ENCODE measurements at regions not wholly inside any gene's neighbourhood (a gene's known extent, or its start where the extent isn't known, plus 50 kb on each side); places are given as distances from the start of the nearest gene placed in this dataset.

DNA sequence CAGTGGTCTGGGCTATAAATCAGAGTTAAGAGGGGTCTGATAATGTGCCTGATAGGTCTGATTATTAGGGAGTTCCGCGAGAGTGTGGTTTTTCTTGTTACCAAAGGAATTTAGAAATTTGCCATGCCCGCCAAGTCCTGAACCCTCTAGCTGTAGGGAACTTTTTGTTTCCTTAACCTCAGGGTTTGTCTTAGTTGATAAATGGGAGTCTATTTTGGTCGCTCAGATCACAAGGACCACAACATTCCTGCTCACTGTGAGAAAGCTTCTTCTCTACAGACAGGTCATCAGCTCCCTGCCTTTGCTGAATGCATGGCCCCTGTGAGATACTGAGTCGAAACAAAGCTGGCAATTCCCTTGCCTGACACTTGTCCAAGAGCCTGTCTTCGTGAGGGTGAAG is 497.8 kb downstream of the HS3ST4 start:
- in situ Hi-C loops (cut with MboI; ENCODE audit: low sequenced_read_pairs): no loop called here
- DNase-seq (ENCODE audit: low spot score in 2 of 2): no peak
- no peaks in the 10 kb centered on the region for H3K4me1 ChIP-seq
- no peaks in the 10 kb centered on the region for H3K36me3 ChIP-seq (replicated peaks)
- no peaks in the 10 kb centered on the region for H3K27me3 ChIP-seq (ENCODE audit: low read depth)
- H3K9me3 ChIP-seq: no peaks in the 10 kb centered on the region
- H3K4me3 ChIP-seq: no peak overlapping the region

GRCh38 chr16:26194526-26194925 is 502.8 kb downstream of the HS3ST4 start:
- Histone ChIP-seq H3K4me3 (no peak overlapping the region), H3K27me3 (ENCODE audit: low read depth) (no peaks in the 10 kb centered on the region), H3K9me3 (no peaks in the 10 kb centered on the region), H3K36me3 (replicated peaks) (no peaks in the 10 kb centered on the region), H3K4me1 (no peaks in the 10 kb centered on the region)
- DNase-seq (ENCODE audit: low spot score in 2 of 2): no peak
- in situ Hi-C loops (cut with MboI; ENCODE audit: low sequenced_read_pairs): no loop called here

DNA sequence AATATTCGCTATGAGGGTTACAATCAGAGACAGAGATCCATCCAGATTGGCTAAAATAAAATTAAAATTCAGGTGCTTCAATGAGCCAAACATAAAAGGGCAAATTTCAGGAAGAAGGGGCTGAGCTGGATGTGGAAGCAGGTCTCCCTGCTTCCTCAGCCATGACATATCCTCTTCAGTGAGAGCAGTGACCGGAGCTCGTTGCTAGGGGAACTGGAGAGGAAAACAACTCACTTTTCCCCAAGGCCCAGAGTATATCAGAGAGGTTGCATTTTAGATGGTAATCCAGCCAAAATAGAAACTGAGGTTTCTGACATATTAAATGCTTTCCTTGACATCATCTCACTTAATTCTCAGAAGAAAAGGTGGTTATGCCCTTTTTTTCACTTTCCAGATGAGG is 503.5 kb downstream of the HS3ST4 start:
- in situ Hi-C loops (cut with MboI; ENCODE audit: low sequenced_read_pairs): no loop called here
- Histone ChIP-seq H3K4me3 (no peak overlapping the region), H3K4me1 (no peaks in the 10 kb centered on the region), H3K9me3 (no peaks in the 10 kb centered on the region), H3K36me3 (replicated peaks) (no peaks in the 10 kb centered on the region), H3K27me3 (ENCODE audit: low read depth) (no peaks in the 10 kb centered on the region)
- no peak for DNase-seq (ENCODE audit: low spot score in 2 of 2)

DNA sequence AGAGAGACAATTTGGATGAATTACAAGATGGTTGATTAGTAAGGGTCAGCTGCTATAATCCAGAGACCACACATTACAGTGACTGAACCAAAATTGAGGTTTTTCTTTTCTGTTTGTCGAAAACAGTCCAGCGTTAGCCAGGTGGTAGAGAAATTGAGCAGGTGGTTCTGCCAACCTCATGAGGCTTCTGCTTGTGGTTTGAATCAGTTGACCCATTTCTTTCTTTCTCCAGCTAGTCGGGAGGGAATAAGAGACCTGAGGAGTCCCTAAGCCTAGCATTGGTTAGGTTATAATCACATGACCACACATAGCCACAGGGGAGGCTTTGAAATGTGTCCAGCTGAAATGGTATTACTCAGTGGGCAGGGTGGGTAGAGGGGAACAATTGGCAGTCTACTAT is 504.6 kb downstream of the HS3ST4 start:
- no peak for DNase-seq (ENCODE audit: low spot score in 2 of 2)
- in situ Hi-C loops (cut with MboI; ENCODE audit: low sequenced_read_pairs): no loop called here

DNA sequence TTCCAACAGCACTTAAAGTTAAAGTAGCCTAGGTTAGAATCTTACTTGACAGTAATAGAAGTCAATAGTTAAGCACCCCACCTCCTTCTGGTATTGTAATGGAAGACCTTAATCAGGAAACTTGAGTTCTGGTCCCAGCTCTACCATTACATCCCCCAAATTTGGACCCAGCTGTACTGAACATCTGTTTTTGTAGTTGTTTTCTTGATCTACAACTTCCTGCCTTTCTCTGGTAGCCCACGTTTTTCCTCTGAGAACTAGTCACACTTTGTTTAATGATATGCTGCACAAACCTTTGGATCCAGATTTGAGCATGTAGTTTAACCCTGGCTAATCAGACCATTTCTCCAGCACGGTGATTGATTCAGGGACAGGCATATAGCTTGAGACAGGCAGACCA is 505.0 kb downstream of the HS3ST4 start:
- in situ Hi-C loops (cut with MboI; ENCODE audit: low sequenced_read_pairs): no loop called here
- Histone ChIP-seq H3K4me1 (no peaks in the 10 kb centered on the region), H3K9me3 (no peaks in the 10 kb centered on the region), H3K27me3 (ENCODE audit: low read depth) (no peaks in the 10 kb centered on the region), H3K4me3 (no peak overlapping the region), H3K36me3 (replicated peaks) (no peaks in the 10 kb centered on the region)
- DNase-seq (ENCODE audit: low spot score in 2 of 2): no peak

More for the DNA sequence above, 504.6 kb downstream of the HS3ST4 start:
- Histone ChIP-seq H3K4me3 (no peak overlapping the region), H3K9me3 (no peaks in the 10 kb centered on the region), H3K36me3 (replicated peaks) (no peaks in the 10 kb centered on the region), H3K27me3 (ENCODE audit: low read depth) (no peaks in the 10 kb centered on the region), H3K4me1 (no peaks in the 10 kb centered on the region)

- Histone ChIP-seq H3K27me3 (ENCODE audit: low read depth) (no peaks in the 10 kb centered on the region), H3K4me1 (no peaks in the 10 kb centered on the region), H3K36me3 (replicated peaks) (no peaks in the 10 kb centered on the region), H3K9me3 (no peaks in the 10 kb centered on the region), H3K4me3 (no peak overlapping the region)
- in situ Hi-C loops (cut with MboI; ENCODE audit: low sequenced_read_pairs): no loop called here
- no peak for DNase-seq (ENCODE audit: low spot score in 2 of 2)
Observed at GRCh38 chr16:26197707-26198106, 505.9 kb downstream of the HS3ST4 start.

GRCh38 chr16:26198221-26198620 is 506.5 kb downstream of the HS3ST4 start:
- in situ Hi-C loops (cut with MboI; ENCODE audit: low sequenced_read_pairs): no loop called here
- no peak for DNase-seq (ENCODE audit: low spot score in 2 of 2)
- no peak overlapping the region for H3K4me3 ChIP-seq
- no peaks in the 10 kb centered on the region for H3K4me1 ChIP-seq
- H3K9me3 ChIP-seq: no peaks in the 10 kb centered on the region
- H3K36me3 ChIP-seq (replicated peaks): no peaks in the 10 kb centered on the region
- H3K27me3 ChIP-seq (ENCODE audit: low read depth): no peaks in the 10 kb centered on the region

- Histone ChIP-seq H3K4me1 (no peaks in the 10 kb centered on the region), H3K36me3 (replicated peaks) (no peaks in the 10 kb centered on the region), H3K27me3 (ENCODE audit: low read depth) (no peaks in the 10 kb centered on the region), H3K4me3 (no peak overlapping the region), H3K9me3 (no peaks in the 10 kb centered on the region)
- no peak for DNase-seq (ENCODE audit: low spot score in 2 of 2)
- in situ Hi-C loops (cut with MboI; ENCODE audit: low sequenced_read_pairs): no loop called here
Observed at GRCh38 chr16:26204138-26204537, 512.4 kb downstream of the HS3ST4 start.

DNA sequence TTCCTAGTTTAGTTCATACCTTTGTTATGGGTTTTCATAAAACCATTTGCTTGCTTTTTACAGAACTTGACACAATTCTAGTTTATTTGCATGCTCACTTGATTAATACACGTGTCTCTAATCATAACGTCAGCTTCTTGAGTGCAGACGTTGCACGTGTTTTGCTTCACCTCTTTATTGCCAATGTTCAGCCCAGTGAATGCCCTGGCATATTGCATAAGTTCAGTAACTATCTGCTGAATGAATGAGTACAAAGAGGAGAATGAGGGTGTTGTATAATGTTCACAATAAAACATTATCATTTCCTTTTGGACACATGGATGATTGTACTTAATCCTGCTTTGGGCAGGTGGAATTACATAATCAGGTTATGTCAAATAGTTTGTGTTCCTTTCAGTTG is 519.8 kb downstream of the HS3ST4 start:
- Histone ChIP-seq H3K4me1 (no peaks in the 10 kb centered on the region), H3K27me3 (ENCODE audit: low read depth) (no peaks in the 10 kb centered on the region), H3K4me3 (no peak overlapping the region), H3K9me3 (no peaks in the 10 kb centered on the region), H3K36me3 (replicated peaks) (no peaks in the 10 kb centered on the region)
- in situ Hi-C loops (cut with MboI; ENCODE audit: low sequenced_read_pairs): no loop called here
- no peak for DNase-seq (ENCODE audit: low spot score in 2 of 2)

DNA sequence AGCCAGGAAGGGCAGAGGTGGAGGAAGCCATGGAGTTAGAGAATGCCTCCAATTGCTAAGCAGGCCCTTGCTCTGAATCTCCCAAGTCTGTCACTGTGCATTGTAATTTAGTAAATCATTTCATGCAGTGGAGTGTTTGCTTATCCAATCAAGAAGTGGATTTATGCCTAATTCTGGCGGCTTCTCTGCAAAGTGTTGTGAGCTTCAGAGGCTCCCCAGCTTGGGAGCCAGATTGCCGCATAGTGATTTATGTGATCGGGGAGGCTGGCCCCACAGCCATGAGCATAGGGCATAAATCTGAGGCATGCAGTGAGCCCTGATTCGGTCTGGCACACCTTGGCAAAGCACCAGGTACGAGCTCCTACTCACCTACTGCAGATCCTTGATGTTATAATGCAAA is 520.8 kb downstream of the HS3ST4 start:
- Histone ChIP-seq H3K9me3 (no peaks in the 10 kb centered on the region), H3K4me3 (no peak overlapping the region), H3K36me3 (replicated peaks) (no peaks in the 10 kb centered on the region), H3K4me1 (no peaks in the 10 kb centered on the region), H3K27me3 (ENCODE audit: low read depth) (no peaks in the 10 kb centered on the region)
- no peak for DNase-seq (ENCODE audit: low spot score in 2 of 2)
- in situ Hi-C loops (cut with MboI; ENCODE audit: low sequenced_read_pairs): no loop called here

DNA sequence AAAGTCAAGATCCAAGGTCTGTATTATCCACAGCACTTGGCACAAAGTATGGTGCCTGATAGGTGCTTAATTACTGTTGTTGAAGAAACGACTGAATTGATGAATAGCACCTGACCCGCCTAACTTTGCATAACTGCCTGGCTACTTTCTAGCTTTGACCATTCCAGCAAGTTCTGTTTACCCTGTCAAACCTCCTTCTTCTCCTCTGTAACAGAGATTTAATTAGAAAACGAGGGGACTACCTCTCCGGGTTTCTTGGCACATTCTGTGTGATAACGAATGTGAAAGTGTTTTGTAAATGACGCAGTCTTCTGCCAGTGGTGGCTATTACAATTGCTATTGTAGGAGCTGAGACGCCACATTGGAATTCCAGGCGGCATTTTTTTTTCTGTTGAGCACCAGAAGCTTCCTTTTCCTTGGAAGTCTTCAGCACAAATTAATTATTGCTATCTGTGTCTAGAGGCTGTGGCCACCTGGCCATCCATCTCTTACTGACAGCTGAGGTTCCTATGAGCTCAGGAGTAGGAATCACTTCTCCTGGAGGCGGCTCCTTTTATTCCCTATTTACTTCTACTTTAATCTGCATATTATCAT is 522.9 kb downstream of the HS3ST4 start:
- in situ Hi-C loops (cut with MboI; ENCODE audit: low sequenced_read_pairs): no loop called here
- Histone ChIP-seq H3K4me3 (no peak overlapping the region), H3K27me3 (ENCODE audit: low read depth) (no peaks in the 10 kb centered on the region), H3K4me1 (no peaks in the 10 kb centered on the region), H3K9me3 (no peaks in the 10 kb centered on the region), H3K36me3 (replicated peaks) (no peaks in the 10 kb centered on the region)
- DNase-seq (ENCODE audit: low spot score in 2 of 2): no peak

- in situ Hi-C loops (cut with MboI; ENCODE audit: low sequenced_read_pairs): no loop called here
- H3K4me3 ChIP-seq: no peak overlapping the region
- no peaks in the 10 kb centered on the region for H3K27me3 ChIP-seq (ENCODE audit: low read depth)
- no peak for DNase-seq (ENCODE audit: low spot score in 2 of 2)
- no peaks in the 10 kb centered on the region for H3K4me1 ChIP-seq
- no peaks in the 10 kb centered on the region for H3K9me3 ChIP-seq
- H3K36me3 ChIP-seq (replicated peaks): no peaks in the 10 kb centered on the region
Observed at GRCh38 chr16:26220894-26221293, 529.1 kb downstream of the HS3ST4 start.

DNA sequence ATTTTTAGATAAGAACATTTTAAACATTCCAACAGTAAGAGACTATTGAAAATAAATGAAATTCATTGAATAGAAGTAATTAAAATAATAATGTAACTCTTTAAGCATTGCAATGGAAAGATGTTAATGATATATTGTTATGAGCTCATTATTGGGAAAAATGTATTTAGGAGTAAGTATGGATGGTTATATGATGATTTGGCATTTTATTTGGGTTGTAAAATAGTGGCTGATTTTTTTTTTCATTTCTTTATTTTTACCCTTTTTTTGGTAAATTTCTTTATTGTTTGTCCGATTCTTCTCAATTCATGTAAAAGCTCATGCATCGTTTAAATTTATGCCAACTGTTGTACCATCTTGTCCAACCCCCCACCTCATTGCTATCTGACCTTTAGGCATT is 539.9 kb downstream of the HS3ST4 start:
- H3K36me3 ChIP-seq (replicated peaks): no peaks in the 10 kb centered on the region
- no peak overlapping the region for H3K4me3 ChIP-seq
- no peaks in the 10 kb centered on the region for H3K9me3 ChIP-seq
- H3K4me1 ChIP-seq: no peaks in the 10 kb centered on the region
- in situ Hi-C loops (cut with MboI; ENCODE audit: low sequenced_read_pairs): no loop called here
- no peaks in the 10 kb centered on the region for H3K27me3 ChIP-seq (ENCODE audit: low read depth)
- DNase-seq (ENCODE audit: low spot score in 2 of 2): no peak

GRCh38 chr16:26240807-26241206 is 549.0 kb downstream of the HS3ST4 start:
- no peak for DNase-seq (ENCODE audit: low spot score in 2 of 2)
- H3K36me3 ChIP-seq (replicated peaks): no peaks in the 10 kb centered on the region
- no peaks in the 10 kb centered on the region for H3K4me1 ChIP-seq
- in situ Hi-C loops (cut with MboI; ENCODE audit: low sequenced_read_pairs): no loop called here
- H3K4me3 ChIP-seq: no peak overlapping the region
- H3K27me3 ChIP-seq (ENCODE audit: low read depth): no peaks in the 10 kb centered on the region
- H3K9me3 ChIP-seq: peaks cover 6% of the 10 kb centered on the region; the same call in 1 of the 2 replicates

GRCh38 chr16:26247063-26247462 is 555.3 kb downstream of the HS3ST4 start:
- Histone ChIP-seq H3K27me3 (ENCODE audit: low read depth) (no peaks in the 10 kb centered on the region), H3K4me3 (no peak overlapping the region), H3K36me3 (replicated peaks) (no peaks in the 10 kb centered on the region), H3K9me3 (no peaks in the 10 kb centered on the region), H3K4me1 (no peaks in the 10 kb centered on the region)
- in situ Hi-C loops (cut with MboI; ENCODE audit: low sequenced_read_pairs): no loop called here
- no peak for DNase-seq (ENCODE audit: low spot score in 2 of 2)
